Astrocyte (in vitro differentiated cells and primary cell): ENCODE measurements at regions not wholly inside any gene's neighbourhood (a gene's known extent, or its start where the extent isn't known, plus 50 kb on each side); places are given as distances from the start of the nearest gene placed in this dataset.
"Not testable (repeated sequence)": the region's sequence is repeated elsewhere in the genome, so short reads cannot be mapped to it uniquely, and the experiment has no call there.

ENCODE experiments used
- DNase-seq: peaks from one replicate; pipeline ENCODE4 v3.0.0-alpha.2; 2010; ENCODE audit warnings: low read depth
- FAIRE-seq: peaks from 2 replicates; lab custom pipeline; 2011; peaks lifted over from hg19 to GRCh38; lab: Jason Lieb, UNC
- H2AFZ ChIP-seq: 2 replicates; pipeline ENCODE4 v1.6.0; 2012; ENCODE audit warnings: low read depth, low read length, inconsistent platforms
- H3K27ac ChIP-seq: 2 replicates; pipeline ENCODE4 v1.5.1; 2011; ENCODE audit warnings: low read depth, low read length, inconsistent platforms
- H3K27me3 ChIP-seq: 2 replicates; pipeline ENCODE4 v1.6.0; 2011; ENCODE audit warnings: low read length, inconsistent platforms; ENCODE audit not compliant: insufficient read depth
- H3K36me3 ChIP-seq: 2 replicates; pipeline ENCODE4 v1.5.1; 2011; ENCODE audit warnings: low read length, inconsistent platforms; ENCODE audit not compliant: insufficient read depth
- H3K4me1 ChIP-seq: 2 replicates; pipeline ENCODE4 v1.5.1; 2011; ENCODE audit warnings: low read length, inconsistent platforms; ENCODE audit not compliant: insufficient read depth
- H3K4me2 ChIP-seq: 2 replicates; pipeline ENCODE4 v1.6.0; 2012; ENCODE audit warnings: low read length, inconsistent platforms
- H3K4me3 ChIP-seq: 2 replicates; pipeline ENCODE4 v1.5.1; 2011; ENCODE audit warnings: low read depth, mild to moderate bottlenecking, low read length, inconsistent platforms; ENCODE audit not compliant: insufficient read depth
- H3K79me2 ChIP-seq: 2 replicates; pipeline ENCODE4 v1.6.0; 2012; ENCODE audit warnings: mild to moderate bottlenecking, low read length, inconsistent platforms; ENCODE audit not compliant: insufficient read depth
- H3K9ac ChIP-seq: 2 replicates; pipeline ENCODE4 v1.6.0; 2012; ENCODE audit warnings: mild to moderate bottlenecking, low read length, inconsistent platforms
- H3K9me3 ChIP-seq: 2 replicates; pipeline ENCODE4 v1.5.1; 2012; ENCODE audit warnings: low read depth, mild to moderate bottlenecking, low read length, inconsistent platforms; ENCODE audit not compliant: insufficient read depth
- H4K20me1 ChIP-seq: 2 replicates; pipeline ENCODE4 v1.6.0; 2012; ENCODE audit warnings: low read length, inconsistent platforms; ENCODE audit not compliant: insufficient read depth
- H3K27ac Mint-ChIP-seq: one replicate; pipeline ENCODE4 v1.8.0; 2021; ENCODE audit warnings: mild to moderate bottlenecking, mixed read lengths; ENCODE audit not compliant: unreplicated experiment
- H3K27me3 Mint-ChIP-seq: one replicate; pipeline ENCODE4 v1.8.0; 2021; ENCODE audit warnings: low read depth, mixed read lengths; ENCODE audit not compliant: unreplicated experiment
- H3K36me3 Mint-ChIP-seq: one replicate; pipeline ENCODE4 v1.8.0; 2021; ENCODE audit warnings: low read depth, mixed read lengths; ENCODE audit not compliant: unreplicated experiment
- H3K4me1 Mint-ChIP-seq: one replicate; pipeline ENCODE4 v1.8.0; 2021; ENCODE audit warnings: low read depth, mixed read lengths; ENCODE audit not compliant: unreplicated experiment
- H3K4me3 Mint-ChIP-seq: one replicate; pipeline ENCODE4 v1.8.0; 2021; ENCODE audit warnings: mild to moderate bottlenecking, moderate library complexity, mixed read lengths; ENCODE audit not compliant: unreplicated experiment
- H3K9me3 Mint-ChIP-seq: one replicate; pipeline ENCODE4 v1.8.0; 2021; ENCODE audit warnings: mild to moderate bottlenecking, mixed read lengths; ENCODE audit not compliant: unreplicated experiment
- CTCF ChIP-seq: IDR thresholded peaks from 2 replicates; pipeline ENCODE4 v1.5.1; 2011; ENCODE audit warnings: low read depth, mild to moderate bottlenecking, inconsistent platforms, low read length, moderate library complexity; ENCODE audit not compliant: insufficient read depth
- EZH2 ChIP-seq: IDR thresholded peaks from 2 replicates; pipeline ENCODE4 v1.6.1; 2012; ENCODE audit warnings: mild to moderate bottlenecking, low read length, inconsistent platforms; ENCODE audit not compliant: insufficient read depth

- Histone ChIP-seq H3K9ac (no peak overlapping the region), H3K79me2 (no peaks in the 10 kb centered on the region), H3K4me2 (no peak overlapping the region), H3K4me1 (no peaks in the 10 kb centered on the region), H3K4me3 (no peak overlapping the region), H2AFZ (no peak overlapping the region), H3K9me3 (no peaks in the 10 kb centered on the region), H4K20me1 (no peaks in the 10 kb centered on the region), H3K36me3 (no peaks in the 10 kb centered on the region), H3K27ac (no peak overlapping the region), H3K27me3 (no peaks in the 10 kb centered on the region)
- Mint-ChIP-seq H3K4me1 (peaks cover 19% of the 10 kb centered on the region), H3K4me3 (no peak overlapping the region), H3K36me3 (no peaks in the 10 kb centered on the region), H3K9me3 (no peaks in the 10 kb centered on the region), H3K27ac (no peak overlapping the region), H3K27me3 (no peaks in the 10 kb centered on the region)
- no peak for FAIRE-seq
- no peak for TF ChIP-seq CTCF
- TF ChIP-seq EZH2 = no peak
- no peak for DNase-seq
Observed at GRCh38 chr2:150256736-150257135, 230.7 kb downstream of the RND3 start.

- no peaks in the 10 kb centered on the region for H3K4me1 ChIP-seq
- H3K27me3 ChIP-seq = no peaks in the 10 kb centered on the region
- no peaks in the 10 kb centered on the region for H3K79me2 ChIP-seq
- Mint-ChIP-seq H3K27ac (no peak overlapping the region), H3K4me3 (no peak overlapping the region), H3K27me3 (no peaks in the 10 kb centered on the region), H3K9me3 (no peaks in the 10 kb centered on the region), H3K4me1 (peaks cover 19% of the 10 kb centered on the region), H3K36me3 (no peaks in the 10 kb centered on the region)
- no peak overlapping the region for H3K4me3 ChIP-seq
- H3K4me2 ChIP-seq = no peak overlapping the region
- H3K9ac ChIP-seq = no peak overlapping the region
- H3K9me3 ChIP-seq = no peaks in the 10 kb centered on the region
- no peaks in the 10 kb centered on the region for H4K20me1 ChIP-seq
- no peaks in the 10 kb centered on the region for H3K36me3 ChIP-seq
- TF ChIP-seq CTCF = no peak
- no peak for TF ChIP-seq EZH2
- FAIRE-seq = peak; percentile 81
- no peak overlapping the region for H3K27ac ChIP-seq
- DNase-seq = peak; percentile 49
- no peak overlapping the region for H2AFZ ChIP-seq
Observed at GRCh38 chr2:150255528-150255927, 231.9 kb downstream of the RND3 start.

- not testable (repeated sequence) for H3K27me3 ChIP-seq, H3K4me2 ChIP-seq, FAIRE-seq, H3K9me3 ChIP-seq, H3K4me1 ChIP-seq, H3K79me2 ChIP-seq, DNase-seq, H3K4me3 Mint-ChIP-seq, H3K27ac Mint-ChIP-seq, H2AFZ ChIP-seq, H3K9ac ChIP-seq, H3K27ac ChIP-seq, H3K36me3 ChIP-seq, H3K4me1 Mint-ChIP-seq, H3K9me3 Mint-ChIP-seq, H4K20me1 ChIP-seq, H3K27me3 Mint-ChIP-seq, H3K4me3 ChIP-seq, H3K36me3 Mint-ChIP-seq
Observed at GRCh38 chr2:150249735-150250134, 237.7 kb downstream of the RND3 start.
